Upper lobe of left lung (tissue), 4 donors: ENCODE measurements at regions not wholly inside any gene's neighbourhood (a gene's known extent, or its start where the extent isn't known, plus 50 kb on each side); places are given as distances from the start of the nearest gene placed in this dataset.

ENCODE experiments used
- EP300 ChIP-seq, 4 donors: sonication (generic); formaldehyde crosslinking; IDR thresholded peaks; one replicate each; pipeline ENCODE4 v1.5.1; 2017; ENCODE audit warnings: antibody characterized with exemption in 4 of 4, control low read depth in 2 of 4
- POLR2A ChIP-seq, 4 donors: fragments of 450-650 bp; IDR thresholded peaks; one replicate each; pipeline ENCODE4 v1.5.1; 2016 to 2017; ENCODE audit warnings: antibody characterized with exemption in 4 of 4, mild to moderate bottlenecking in 2 of 4
- POLR2AphosphoS5 ChIP-seq, 2 donors: sonication (generic); formaldehyde crosslinking; IDR thresholded peaks; one replicate each; pipeline ENCODE4 v1.5.1; 2017; ENCODE audit warnings: antibody characterized with exemption in 2 of 2
- TF ChIP-seq, protein P1 (sequence below), 6 experiments: fragments of 450-650 bp in 4 of 6; fragments of 200-600 bp in 2 of 6; sonication (generic) in 2 of 6; IDR thresholded peaks; one replicate each; pipeline ENCODE4 v1.5.1; 2016 to 2019; ENCODE audit warnings: antibody characterized with exemption in 6 of 6

DNA sequence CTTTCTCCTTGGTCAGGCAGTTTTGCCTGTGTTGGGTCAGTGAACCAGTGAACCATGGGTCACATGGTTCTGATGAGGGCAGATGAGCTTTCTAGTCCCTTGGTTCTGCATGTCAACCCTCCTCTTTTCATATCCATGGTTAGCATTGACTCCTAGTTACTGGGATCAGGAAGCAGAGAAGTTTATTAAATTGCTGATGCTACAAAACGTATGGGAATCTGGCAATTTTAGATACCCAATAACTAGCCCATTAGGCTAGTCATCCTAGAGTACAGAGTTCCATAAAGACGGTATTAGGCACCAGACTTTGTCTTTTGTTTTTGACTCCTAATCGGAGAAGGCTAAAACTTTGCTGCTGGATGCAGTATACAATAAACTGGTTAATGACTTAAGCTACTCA lies 273.1 kb downstream of the ATPSCKMT start:
- TF ChIP-seq POLR2AphosphoS5 (IDR thresholded peaks at IDR 0.05) (no peak), POLR2A (IDR thresholded peaks at IDR 0.05) (no peak), EP300 (IDR thresholded peaks at IDR 0.05) (no peak)
- TF ChIP-seq, protein P1, sequence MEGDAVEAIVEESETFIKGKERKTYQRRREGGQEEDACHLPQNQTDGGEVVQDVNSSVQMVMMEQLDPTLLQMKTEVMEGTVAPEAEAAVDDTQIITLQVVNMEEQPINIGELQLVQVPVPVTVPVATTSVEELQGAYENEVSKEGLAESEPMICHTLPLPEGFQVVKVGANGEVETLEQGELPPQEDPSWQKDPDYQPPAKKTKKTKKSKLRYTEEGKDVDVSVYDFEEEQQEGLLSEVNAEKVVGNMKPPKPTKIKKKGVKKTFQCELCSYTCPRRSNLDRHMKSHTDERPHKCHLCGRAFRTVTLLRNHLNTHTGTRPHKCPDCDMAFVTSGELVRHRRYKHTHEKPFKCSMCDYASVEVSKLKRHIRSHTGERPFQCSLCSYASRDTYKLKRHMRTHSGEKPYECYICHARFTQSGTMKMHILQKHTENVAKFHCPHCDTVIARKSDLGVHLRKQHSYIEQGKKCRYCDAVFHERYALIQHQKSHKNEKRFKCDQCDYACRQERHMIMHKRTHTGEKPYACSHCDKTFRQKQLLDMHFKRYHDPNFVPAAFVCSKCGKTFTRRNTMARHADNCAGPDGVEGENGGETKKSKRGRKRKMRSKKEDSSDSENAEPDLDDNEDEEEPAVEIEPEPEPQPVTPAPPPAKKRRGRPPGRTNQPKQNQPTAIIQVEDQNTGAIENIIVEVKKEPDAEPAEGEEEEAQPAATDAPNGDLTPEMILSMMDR (IDR thresholded peaks at IDR 0.05) = no peak
